Left ventricle myocardium inferior (tissue), 1 donor: ENCODE measurements at regions not wholly inside any gene's neighbourhood (a gene's known extent, or its start where the extent isn't known, plus 50 kb on each side); places are given as distances from the start of the nearest gene placed in this dataset.

ENCODE experiments used
- DNase-seq: peaks from one replicate; pipeline ENCODE4 v3.0.0-alpha.2; 2020
- H3K27ac ChIP-seq: fragments of 200-600 bp; replicated peaks from 2 replicates; pipeline ENCODE4 v1.8.0; 2021
- H3K27me3 ChIP-seq: fragments of 200-600 bp; 2 replicates; pipeline ENCODE4 v1.8.0; 2021; ENCODE audit warnings: low read depth
- H3K36me3 ChIP-seq: fragments of 200-600 bp; 2 replicates; pipeline ENCODE4 v1.8.0; 2021
- H3K4me1 ChIP-seq: fragments of 200-600 bp; 2 replicates; pipeline ENCODE4 v1.8.0; 2021
- H3K4me3 ChIP-seq: fragments of 200-600 bp; 2 replicates; pipeline ENCODE4 v1.8.0; 2021; ENCODE audit warnings: mild to moderate bottlenecking, moderate library complexity
- H3K9me3 ChIP-seq: fragments of 200-600 bp; replicated peaks from 2 replicates; pipeline ENCODE4 v1.8.0; 2021
- intact Hi-C: fragments of 100-400 bp; cut with micrococcal nuclease; formaldehyde crosslinking; loops from one replicate; pipeline ENCODE4 v1.11.0; 2022
- TF ChIP-seq, protein P1 (sequence below): fragments of 200-600 bp; IDR thresholded peaks from 2 replicates; pipeline ENCODE4 v1.8.0; 2021; ENCODE audit warnings: antibody characterized with exemption, mild to moderate bottlenecking, borderline replicate concordance
- donor health status: DM: no; HTN: yes; CAD: no; lungs with severe emphysema.

DNA sequence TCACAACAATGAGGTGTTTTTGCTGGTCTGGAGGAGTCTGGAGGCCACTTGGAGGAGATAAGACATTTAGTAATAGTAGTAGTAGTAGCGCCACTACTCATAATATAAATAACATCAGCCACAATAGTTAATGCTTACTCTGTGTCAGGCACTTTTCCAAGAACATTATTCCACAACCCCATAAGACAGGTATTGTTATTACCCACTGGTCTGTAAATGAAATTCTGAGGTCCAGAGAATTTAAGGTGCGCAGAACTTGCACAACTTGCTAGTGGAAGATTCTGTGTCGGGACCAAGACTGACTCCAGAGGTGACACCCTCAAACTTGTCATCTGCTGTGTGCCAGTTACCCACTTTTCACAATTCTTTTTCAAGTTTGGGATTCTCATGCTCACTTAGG is 106.5 kb downstream of the MRM1 start:
- Histone ChIP-seq H3K36me3 (no peaks in the 10 kb centered on the region), H3K4me1 (no peaks in the 10 kb centered on the region), H3K27ac (no peak overlapping the region), H3K27me3 (peaks cover 81% of the 10 kb centered on the region), H3K9me3 (no peaks in the 10 kb centered on the region), H3K4me3 (no peak overlapping the region)
- intact Hi-C loops, result no loop called here
- no peak for DNase-seq
- TF ChIP-seq, protein P1, sequence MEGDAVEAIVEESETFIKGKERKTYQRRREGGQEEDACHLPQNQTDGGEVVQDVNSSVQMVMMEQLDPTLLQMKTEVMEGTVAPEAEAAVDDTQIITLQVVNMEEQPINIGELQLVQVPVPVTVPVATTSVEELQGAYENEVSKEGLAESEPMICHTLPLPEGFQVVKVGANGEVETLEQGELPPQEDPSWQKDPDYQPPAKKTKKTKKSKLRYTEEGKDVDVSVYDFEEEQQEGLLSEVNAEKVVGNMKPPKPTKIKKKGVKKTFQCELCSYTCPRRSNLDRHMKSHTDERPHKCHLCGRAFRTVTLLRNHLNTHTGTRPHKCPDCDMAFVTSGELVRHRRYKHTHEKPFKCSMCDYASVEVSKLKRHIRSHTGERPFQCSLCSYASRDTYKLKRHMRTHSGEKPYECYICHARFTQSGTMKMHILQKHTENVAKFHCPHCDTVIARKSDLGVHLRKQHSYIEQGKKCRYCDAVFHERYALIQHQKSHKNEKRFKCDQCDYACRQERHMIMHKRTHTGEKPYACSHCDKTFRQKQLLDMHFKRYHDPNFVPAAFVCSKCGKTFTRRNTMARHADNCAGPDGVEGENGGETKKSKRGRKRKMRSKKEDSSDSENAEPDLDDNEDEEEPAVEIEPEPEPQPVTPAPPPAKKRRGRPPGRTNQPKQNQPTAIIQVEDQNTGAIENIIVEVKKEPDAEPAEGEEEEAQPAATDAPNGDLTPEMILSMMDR, result no peak

- DNase-seq, result no peak
- TF ChIP-seq, protein P1, result no peak
- Histone ChIP-seq H3K36me3 (no peaks in the 10 kb centered on the region), H3K4me3 (no peak overlapping the region), H3K9me3 (no peaks in the 10 kb centered on the region), H3K4me1 (no peaks in the 10 kb centered on the region), H3K27me3 (peaks cover 89% of the 10 kb centered on the region), H3K27ac (no peak overlapping the region)
- intact Hi-C loops, result no loop called here
Measured at GRCh38 chr17:36714789-36715188, 113.4 kb downstream of the MRM1 start.

DNA sequence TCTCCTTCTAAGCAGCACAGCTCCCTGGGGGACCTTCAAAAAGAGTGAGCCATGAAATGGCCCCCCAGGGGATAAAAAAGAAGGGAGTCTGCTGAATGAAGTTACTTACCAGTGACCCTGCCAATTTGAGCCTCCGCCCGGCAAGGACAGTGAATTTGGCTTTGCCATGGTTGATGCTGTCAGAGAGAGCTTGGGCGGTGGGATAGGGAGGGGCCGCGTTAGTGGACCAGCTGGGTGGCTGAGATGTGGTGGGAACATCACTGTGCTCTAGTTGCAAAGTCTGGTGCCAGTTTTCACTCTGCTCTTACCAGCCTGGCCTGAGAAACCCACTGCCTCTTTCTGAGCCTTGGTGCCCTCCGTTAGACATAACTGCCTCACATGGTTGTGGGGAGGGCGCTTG is 114.6 kb downstream of the MRM1 start:
- intact Hi-C loops, result no loop called here
- Histone ChIP-seq H3K27me3 (peaks cover 84% of the 10 kb centered on the region), H3K36me3 (no peaks in the 10 kb centered on the region), H3K9me3 (no peaks in the 10 kb centered on the region), H3K4me3 (no peak overlapping the region), H3K4me1 (no peaks in the 10 kb centered on the region), H3K27ac (no peak overlapping the region)
- TF ChIP-seq, protein P1, result no peak
- DNase-seq, result no peak

DNA sequence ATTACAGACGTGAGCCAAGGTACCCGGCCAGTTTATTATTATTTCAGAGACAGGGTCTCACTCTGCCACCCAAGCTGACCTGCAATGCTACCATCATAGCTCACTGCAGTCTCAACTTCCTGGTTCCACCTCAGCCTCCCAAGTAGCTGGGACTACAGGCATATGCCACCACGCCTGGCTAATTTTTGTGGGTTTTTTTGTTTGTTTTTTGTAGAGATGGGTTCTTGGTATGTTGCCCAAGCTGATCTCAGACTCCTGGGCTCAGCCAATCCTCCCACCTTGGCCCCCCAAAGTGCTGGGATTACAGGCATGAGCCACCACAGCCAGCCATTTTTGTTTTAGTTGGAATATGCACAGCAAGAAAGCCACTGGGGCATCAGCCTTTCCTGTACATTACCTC is 115.7 kb downstream of the MRM1 start:
- Histone ChIP-seq H3K36me3 (no peaks in the 10 kb centered on the region), H3K9me3 (no peaks in the 10 kb centered on the region), H3K4me3 (no peak overlapping the region), H3K27me3 (peaks cover 82% of the 10 kb centered on the region), H3K27ac (no peak overlapping the region), H3K4me1 (peaks cover 3% of the 10 kb centered on the region)
- intact Hi-C loops, result no loop called here
- TF ChIP-seq, protein P1, result no peak
- DNase-seq, result no peak

DNA sequence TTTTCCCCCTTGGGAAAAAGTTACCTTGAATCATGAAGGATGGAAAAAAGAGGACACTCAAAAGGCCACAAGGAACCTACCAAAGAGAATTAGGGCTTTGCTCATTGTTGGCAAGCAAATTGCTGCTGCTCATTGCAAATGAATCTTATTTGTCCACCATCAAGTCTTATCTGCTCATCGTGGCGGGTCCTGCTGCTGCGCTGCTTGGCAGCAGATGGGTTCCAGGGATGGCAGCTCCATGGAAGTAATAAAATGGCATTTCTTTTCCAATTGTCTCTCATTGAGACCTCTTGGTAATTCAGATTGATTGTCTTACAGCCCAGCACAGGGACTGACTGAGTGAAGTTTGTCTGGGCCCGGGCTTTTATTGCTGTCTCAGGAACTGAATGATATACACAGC is 118.7 kb downstream of the MRM1 start:
- TF ChIP-seq, protein P1, result no peak
- H3K36me3 ChIP-seq, result no peaks in the 10 kb centered on the region
- no peak overlapping the region for H3K27ac ChIP-seq
- peaks cover 10% of the 10 kb centered on the region for H3K4me1 ChIP-seq
- DNase-seq, result no peak
- intact Hi-C loops, result no loop called here
- no peak overlapping the region for H3K4me3 ChIP-seq
- peaks cover 71% of the 10 kb centered on the region for H3K27me3 ChIP-seq
- no peaks in the 10 kb centered on the region for H3K9me3 ChIP-seq
